A673 (cell line): ENCODE measurements at regions not wholly inside any gene's neighbourhood (a gene's known extent, or its start where the extent isn't known, plus 50 kb on each side); places are given as distances from the start of the nearest gene placed in this dataset.

Experiments
- BruUV-seq: library from RNA; stranded (reverse); fragments of 400-500 nt; replicated peaks from 2 replicates; lab custom pipeline; 2021; lab: Mats Ljungman, UMichigan
- CTCF ChIA-PET: fragments of 300-600 bp; sonication (Branson Sonifier 250); formaldehyde crosslinking; loops from one replicate; lab custom pipeline; 2022; ENCODE audit warnings: antibody characterized with exemption; lab: Charles Lee
- POLR2A ChIA-PET: fragments of 300-600 bp; sonication (Branson Sonifier 250); formaldehyde crosslinking; loops from one replicate; lab custom pipeline; 2022; ENCODE audit warnings: antibody characterized with exemption; ENCODE audit not compliant: low non-redundant PET; lab: Charles Lee
- DNase-seq: peaks from one replicate; pipeline ENCODE4 v3.0.0-alpha.2; 2015; ENCODE audit warnings: low spot score
- H3K27ac ChIP-seq: fragments of 200-600 bp; sonication (generic); 2 replicates; pipeline ENCODE4 v1.5.1; 2016; ENCODE audit warnings: mixed run types, low read depth, mild to moderate bottlenecking, mixed read lengths, antibody characterized with exemption, low read length; ENCODE audit not compliant: poor library complexity, severe bottlenecking
- H3K27me3 ChIP-seq: fragments of 200-600 bp; sonication (generic); replicated peaks from 2 replicates; pipeline ENCODE4 v1.6.1; 2017; ENCODE audit warnings: mixed run types, low read depth, mild to moderate bottlenecking, mixed read lengths, antibody characterized with exemption, low read length; ENCODE audit not compliant: insufficient read depth, poor library complexity
- H3K36me3 ChIP-seq: fragments of 200-600 bp; sonication (generic); 2 replicates; pipeline ENCODE4 v1.6.1; 2016; ENCODE audit warnings: mixed run types, mild to moderate bottlenecking, mixed read lengths, antibody characterized with exemption, low read length; ENCODE audit not compliant: insufficient read depth, poor library complexity, severe bottlenecking
- H3K4me1 ChIP-seq: fragments of 200-600 bp; sonication (generic); 2 replicates; pipeline ENCODE4 v1.6.1; 2017; ENCODE audit warnings: mixed run types, mild to moderate bottlenecking, mixed read lengths, antibody characterized with exemption, low read length; ENCODE audit not compliant: insufficient read depth, poor library complexity, severe bottlenecking
- H3K4me3 ChIP-seq: fragments of 200-600 bp; sonication (generic); 2 replicates; pipeline ENCODE4 v1.5.1; 2016; ENCODE audit warnings: low read depth, mixed run types, mild to moderate bottlenecking, mixed read lengths, low read length; ENCODE audit not compliant: poor library complexity, severe bottlenecking
- H3K9me3 ChIP-seq: fragments of 200-600 bp; sonication (generic); 2 replicates; pipeline ENCODE4 v1.6.1; 2016; ENCODE audit warnings: mixed run types, low read depth, mild to moderate bottlenecking, mixed read lengths, antibody characterized with exemption, low read length; ENCODE audit not compliant: poor library complexity, severe bottlenecking
- CTCF ChIP-seq: fragments of 300-800, 200-600 bp; sonication (generic); conservative IDR thresholded peaks from 2 replicates; pipeline ENCODE4 v1.5.1; 2017; ENCODE audit warnings: low read depth, mild to moderate bottlenecking, antibody characterized with exemption, low read length, moderate library complexity, mixed read lengths
- EZH2 ChIP-seq: fragments of 200-600 bp; sonication (generic); IDR thresholded peaks from 2 replicates; pipeline ENCODE4 v1.6.1; 2017; ENCODE audit warnings: borderline replicate concordance, low read depth, mild to moderate bottlenecking, mixed read lengths, antibody characterized with exemption, low read length; ENCODE audit not compliant: poor library complexity, severe bottlenecking
- intact Hi-C: fragments of 100-400 bp; cut with micrococcal nuclease; formaldehyde crosslinking; loops from one replicate; pipeline ENCODE4 v1.10.0; 2022; ENCODE audit not compliant: unreplicated experiment

GRCh38 chr12:19872621-19873540 lies 433.6 kb downstream of the AEBP2 start:
- Histone ChIP-seq H3K4me3 (no peak overlapping the region), H3K36me3 (no peaks in the 10 kb centered on the region), H3K27me3 (no peaks in the 10 kb centered on the region), H3K9me3 (no peaks in the 10 kb centered on the region), H3K27ac (no peak overlapping the region), H3K4me1 (no peaks in the 10 kb centered on the region)
- no TSS peak for BruUV-seq
- CTCF ChIA-PET = no interaction called here
- intact Hi-C loops = no loop called here
- peak; percentile 38 for DNase-seq
- POLR2A ChIA-PET = no interaction called here
- TF ChIP-seq CTCF (no peak), EZH2 (no peak)

GRCh38 chr12:19880076-19880475 lies 440.8 kb downstream of the AEBP2 start:
- no peaks in the 10 kb centered on the region for H3K4me1 ChIP-seq
- no TSS peak for BruUV-seq
- CTCF ChIA-PET = no interaction called here

GRCh38 chr12:19880721-19881120 lies 441.4 kb downstream of the AEBP2 start:
- no peak overlapping the region for H3K27ac ChIP-seq
- H3K27me3 ChIP-seq = no peaks in the 10 kb centered on the region
- TF ChIP-seq CTCF = no peak
- H3K4me3 ChIP-seq = no peak overlapping the region
- no peaks in the 10 kb centered on the region for H3K9me3 ChIP-seq
- no TSS peak for BruUV-seq
- ChIA-PET CTCF (no interaction called here), POLR2A (no interaction called here)
- no peaks in the 10 kb centered on the region for H3K4me1 ChIP-seq
- intact Hi-C loops = no loop called here
- no peak for DNase-seq
- no peaks in the 10 kb centered on the region for H3K36me3 ChIP-seq

More at GRCh38 chr12:19880076-19880475, 440.8 kb downstream of the AEBP2 start:
- no peaks in the 10 kb centered on the region for H3K9me3 ChIP-seq
- no peak for TF ChIP-seq CTCF
- no peak for TF ChIP-seq EZH2
- POLR2A ChIA-PET = no interaction called here
- no peaks in the 10 kb centered on the region for H3K36me3 ChIP-seq
- H3K4me3 ChIP-seq = no peak overlapping the region
- no peak for DNase-seq
- no peak overlapping the region for H3K27ac ChIP-seq
- intact Hi-C loops = no loop called here
- H3K27me3 ChIP-seq = no peaks in the 10 kb centered on the region
